AML-193 (cell line): ENCODE measurements at regions not wholly inside any gene's neighbourhood (a gene's known extent, or its start where the extent isn't known, plus 50 kb on each side); places are given as distances from the start of the nearest gene placed in this dataset.

ENCODE experiments used
- DNase-seq, 2 experiments: peaks; one replicate each; lab custom pipeline; 2025; lab: John Stamatoyannopoulos, UW

DNA sequence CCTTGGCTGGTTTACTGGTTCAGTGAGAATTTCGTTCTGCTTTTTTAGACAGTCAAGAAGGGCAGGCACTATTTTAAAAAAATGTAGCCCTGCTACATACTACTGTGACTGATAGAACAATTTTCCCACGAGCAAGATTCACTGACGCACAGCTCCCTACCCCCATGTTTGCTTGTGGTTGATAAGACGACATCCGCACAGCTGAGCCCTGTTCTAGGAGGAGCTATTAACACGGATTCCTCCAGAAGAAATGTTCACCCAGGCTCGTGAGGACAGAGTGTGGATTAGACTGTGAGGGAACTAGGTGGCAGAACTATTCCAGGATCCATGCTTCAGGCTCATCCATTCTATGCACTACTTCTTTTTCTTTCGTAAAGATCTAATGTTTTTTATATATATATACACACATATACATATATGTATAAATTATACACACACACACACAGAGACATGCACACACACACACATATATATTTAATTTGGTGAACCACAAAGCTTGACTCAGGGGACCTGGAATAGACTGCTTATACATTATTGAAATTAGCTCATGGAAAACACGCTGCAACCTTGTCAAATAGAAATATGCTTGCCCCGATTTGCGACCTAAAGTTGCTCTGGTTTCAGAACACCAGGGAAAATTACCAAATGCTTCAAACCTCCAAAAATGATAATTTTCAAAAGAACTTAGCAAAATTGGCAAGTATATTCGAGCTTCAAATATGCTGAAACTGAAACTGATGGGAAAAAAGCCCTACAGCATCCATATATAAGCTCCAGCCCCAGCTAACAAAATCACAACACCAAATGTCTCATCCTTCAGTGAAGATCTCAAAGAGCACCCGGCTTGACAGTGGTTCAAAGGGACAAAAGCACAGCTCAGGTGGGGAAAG, 370.4 kb downstream of the SOCS6 start:
- DNase-seq: no peak

DNA sequence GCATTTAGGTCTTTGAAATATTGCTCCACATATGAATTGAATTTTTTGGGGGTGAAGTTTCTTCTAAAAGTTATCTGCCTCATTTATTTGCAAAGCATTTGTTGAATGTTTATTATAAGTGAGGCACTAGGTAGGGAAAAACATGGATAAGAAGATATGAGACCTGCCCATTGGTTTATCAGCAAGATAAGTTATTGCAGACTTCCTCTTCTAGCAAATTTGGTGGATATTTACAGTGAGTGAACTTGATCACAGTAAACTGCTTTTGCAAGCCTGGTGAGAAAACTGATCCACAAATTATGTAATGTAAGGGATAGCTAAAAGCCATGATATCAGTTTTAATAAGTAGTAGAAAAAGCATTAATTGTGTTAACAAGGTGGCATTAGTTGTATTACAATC, 364.8 kb downstream of the SOCS6 start:
- no peak for DNase-seq

- DNase-seq: no peak
Measured at GRCh38 chr18:70650878-70651277, 362.0 kb downstream of the SOCS6 start.

GRCh38 chr18:70649683-70650082, 360.8 kb downstream of the SOCS6 start:
- no peak for DNase-seq

GRCh38 chr18:70645971-70646370, 357.1 kb downstream of the SOCS6 start:
- no peak for DNase-seq

DNA sequence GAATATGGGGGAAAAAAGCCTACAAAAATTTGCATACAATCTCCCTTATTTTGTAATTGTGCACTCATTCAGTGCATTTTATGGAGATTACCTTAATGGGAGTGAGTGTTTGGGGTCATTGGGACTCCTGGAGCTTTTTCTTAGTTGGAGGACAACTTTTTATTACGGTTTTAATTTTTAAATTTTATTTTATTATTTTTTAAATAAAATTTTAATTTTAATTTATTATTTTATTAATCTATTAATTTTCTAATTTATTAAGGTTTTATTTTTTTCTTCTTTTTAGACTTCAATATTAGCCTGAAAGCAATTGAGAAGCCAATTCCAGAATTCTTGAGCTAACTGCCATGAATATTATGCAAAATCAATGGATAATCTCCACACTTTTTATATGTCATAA, 355.0 kb downstream of the SOCS6 start:
- DNase-seq: no peak

DNA sequence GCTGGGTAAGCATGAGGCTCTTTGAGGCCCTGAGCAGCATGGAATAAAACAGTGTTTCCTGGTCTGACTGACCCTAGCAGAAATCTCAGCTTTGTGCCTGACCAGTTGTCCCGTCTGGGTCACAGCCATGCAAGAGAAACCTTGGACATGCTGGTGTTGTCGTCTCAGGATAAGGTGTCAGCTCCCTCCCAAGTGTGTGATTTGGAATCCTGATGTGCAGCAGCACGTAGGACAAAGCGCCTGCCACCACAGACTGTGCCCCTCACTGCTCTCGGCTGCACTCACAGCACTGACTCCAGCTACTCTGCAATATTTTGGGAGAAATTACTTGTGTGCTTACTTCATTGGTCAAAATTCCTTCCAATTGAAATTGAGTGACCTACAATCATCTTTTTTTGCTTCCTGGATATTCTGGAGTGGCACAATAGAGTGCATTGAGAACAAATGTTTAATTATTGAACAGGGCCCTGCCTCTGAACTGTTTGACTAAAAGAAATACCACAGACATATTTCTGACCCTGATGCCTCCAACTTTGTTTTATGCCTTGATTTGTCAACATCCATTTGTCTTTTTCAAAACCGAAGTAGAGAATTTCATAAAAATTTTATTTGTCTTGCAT, 352.4 kb downstream of the SOCS6 start:
- no peak for DNase-seq

- no peak for DNase-seq
Measured at GRCh38 chr18:70640336-70640887, 351.6 kb downstream of the SOCS6 start.

DNA sequence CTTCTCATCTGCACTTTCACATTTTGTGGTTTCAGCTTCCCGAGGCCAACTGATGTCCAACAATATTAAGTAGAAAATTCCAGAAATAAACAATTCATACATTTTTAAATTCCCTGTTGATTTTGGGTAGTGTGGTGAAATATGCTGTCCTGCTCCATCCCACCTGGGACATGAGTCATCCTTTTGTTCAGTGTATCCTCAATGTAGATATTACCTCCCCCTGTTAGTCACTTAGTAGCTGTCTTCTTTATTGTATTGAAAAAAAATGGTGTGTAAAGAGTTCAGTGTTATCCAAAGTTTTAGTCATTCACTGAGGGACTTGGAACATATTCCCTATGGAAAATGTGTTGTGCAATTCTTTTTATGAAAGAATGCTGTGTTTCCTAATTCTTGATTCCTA, 348.1 kb downstream of the SOCS6 start:
- DNase-seq: no peak

DNA sequence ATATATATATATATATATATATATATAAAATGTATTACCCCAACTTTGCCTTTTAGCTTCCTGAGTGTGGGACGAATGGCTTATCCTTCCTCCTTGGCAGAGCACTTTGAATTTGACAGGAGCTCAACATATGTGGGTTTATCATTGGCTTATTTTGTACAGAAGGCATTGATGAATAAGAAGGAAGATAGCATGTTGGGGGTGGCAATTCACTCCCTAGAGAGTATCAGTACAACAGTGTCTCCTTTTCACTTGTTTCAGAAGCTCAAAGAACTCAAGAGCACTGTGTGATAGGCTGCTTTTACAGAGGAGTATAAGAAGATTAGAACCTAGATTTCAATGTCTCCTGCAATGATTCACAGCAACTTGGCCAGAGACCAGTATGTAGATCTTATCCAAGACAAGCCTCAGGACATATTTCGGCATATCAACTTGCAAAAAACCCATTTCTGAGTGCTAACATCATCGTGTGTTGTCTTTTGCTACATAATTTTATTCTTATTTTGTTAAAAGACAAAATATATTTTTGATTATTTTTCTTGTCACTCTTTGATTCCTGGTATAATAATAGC, 345.8 kb downstream of the SOCS6 start:
- DNase-seq: no peak

GRCh38 chr18:70627182-70627802, 338.4 kb downstream of the SOCS6 start:
- no peak for DNase-seq

DNA sequence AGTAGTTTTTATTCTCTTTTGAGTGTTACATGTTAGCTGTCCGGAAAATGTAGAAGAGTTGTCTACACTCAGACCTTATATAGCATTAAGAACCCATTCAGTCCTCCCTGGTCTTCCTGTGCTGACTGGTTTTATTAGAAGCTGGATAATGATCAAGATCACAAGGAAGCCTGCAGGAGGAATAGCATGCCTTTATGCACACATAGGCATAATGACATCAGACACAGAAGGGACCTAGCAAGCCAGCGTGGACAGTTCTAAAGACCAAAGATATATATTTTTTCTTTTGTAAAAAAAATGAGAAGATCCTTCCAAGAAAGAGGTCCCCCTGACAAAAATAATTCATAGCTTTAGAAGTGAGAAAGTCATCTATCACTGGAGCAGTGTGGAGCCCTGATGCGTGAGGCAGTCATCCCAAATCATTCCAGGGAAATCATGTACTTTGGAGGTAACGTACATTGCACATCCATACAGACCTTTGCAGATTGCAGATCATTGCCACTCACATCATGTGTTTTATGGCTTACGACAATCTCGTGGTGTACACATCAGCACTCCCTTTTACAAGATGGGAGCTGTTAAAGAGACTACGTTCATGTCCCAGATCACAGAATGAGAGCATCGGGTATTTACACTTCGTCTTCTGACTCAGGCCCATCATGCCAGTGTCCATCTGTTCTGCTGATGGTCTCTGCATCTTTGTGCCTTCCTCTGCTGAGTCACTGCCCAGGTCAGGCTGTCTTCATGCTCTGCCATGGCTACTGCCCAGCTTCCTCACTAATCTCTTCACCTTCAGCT, 334.0 kb downstream of the SOCS6 start:
- no peak for DNase-seq

GRCh38 chr18:70621710-70622109, 332.9 kb downstream of the SOCS6 start:
- DNase-seq: peak; percentile 5 to 17

DNA sequence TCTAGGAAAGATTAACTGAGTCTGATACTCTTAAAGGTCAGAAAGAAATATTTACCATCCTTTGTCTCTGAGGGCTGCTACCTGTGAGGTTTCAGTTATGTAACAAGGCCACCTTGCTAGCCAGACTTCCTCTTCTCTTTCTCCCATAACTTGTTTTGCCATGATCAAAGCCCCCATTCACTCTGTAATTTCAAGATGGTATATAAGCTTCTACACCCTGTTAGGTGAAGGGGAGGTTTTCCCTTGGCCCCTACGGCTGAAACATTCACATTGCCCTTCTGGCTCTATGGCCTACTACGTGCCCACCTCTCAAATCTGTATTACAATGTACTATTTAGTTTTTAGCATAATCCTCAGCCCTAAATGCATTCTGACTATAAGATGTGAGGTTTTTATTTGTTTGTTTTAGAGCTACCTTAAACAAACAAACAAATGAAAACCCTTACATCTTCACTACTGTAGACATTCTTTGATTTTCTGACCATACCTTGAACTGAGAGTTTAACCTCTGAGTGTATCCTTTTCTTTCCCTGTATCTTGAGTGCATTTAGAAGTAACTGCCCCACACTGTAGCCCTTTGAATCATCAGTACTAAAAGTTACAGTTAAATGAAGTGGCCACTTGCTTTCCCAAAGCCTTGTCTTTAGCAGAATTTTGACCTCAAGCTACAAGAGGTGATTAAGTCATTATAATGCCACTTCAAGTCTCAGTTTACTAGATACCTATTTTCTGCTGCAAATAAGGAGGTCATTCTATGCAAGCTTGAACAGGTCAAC, 332.2 kb downstream of the SOCS6 start:
- DNase-seq: peak in 1 of 2 experiments; percentile 1

DNA sequence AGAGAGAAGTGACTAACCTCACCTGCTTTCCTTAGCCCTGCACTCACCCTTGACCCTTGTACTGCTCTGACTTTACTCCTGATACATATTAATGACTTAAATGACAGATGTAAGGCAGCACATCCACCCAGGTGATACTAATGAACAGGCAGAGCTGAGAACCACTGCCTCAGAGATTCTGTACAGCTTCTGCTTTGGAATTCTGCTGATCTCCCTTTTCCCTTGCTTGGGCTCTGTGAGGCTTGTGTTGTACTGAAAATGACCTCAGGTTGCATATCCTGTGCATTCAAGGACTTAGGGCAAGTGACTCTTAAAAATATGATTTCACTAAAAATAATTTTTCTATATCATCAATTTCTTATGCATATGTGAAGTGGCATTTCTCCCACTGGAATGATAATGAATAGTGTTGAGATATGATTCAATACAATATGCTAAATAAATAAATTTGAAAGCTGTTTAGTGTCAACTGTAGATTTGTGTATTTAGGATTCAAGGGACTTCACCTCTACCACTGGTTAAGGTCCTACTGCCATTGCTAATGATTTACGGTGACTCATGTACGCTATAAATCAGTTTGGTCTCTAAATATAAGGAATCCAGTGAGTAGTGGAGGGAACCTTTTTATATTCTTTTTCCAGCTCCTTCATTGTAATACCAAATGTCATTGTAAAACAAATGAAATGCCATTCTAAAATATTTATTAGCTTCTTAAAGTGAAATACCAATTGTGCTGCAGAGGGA, 328.3 kb downstream of the SOCS6 start:
- DNase-seq: no peak

DNA sequence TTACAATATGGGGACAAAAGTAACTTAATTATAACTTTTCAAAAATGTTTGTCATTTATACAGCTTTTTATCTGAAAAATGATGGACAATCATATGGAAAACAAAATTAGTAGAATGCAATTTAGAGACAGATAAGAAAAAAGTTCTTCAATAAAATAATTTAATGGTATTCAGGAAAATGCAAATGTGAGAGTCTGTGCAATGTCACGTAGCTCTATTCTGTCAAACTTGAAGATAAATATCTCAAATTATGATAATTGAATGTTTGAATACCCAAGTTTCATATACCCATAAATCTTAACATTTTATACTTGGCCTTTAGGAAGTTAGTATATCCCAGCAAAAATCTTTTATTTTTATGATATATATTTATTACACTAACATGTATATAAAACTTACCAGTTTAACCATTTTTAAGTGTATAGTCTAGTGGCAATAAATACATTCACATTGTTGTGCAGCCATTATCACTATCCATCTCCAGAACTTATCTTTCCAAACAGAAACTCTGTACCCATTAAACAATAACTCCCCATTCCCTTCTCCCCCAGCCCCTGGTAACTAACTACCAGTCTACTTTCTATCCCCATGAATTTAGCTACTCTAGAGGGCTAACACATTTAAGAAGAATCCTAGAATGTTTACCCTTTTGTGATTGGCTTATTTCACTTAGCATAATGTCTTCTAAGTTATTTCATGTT, 311.5 kb downstream of the SOCS6 start:
- DNase-seq: no peak

GRCh38 chr18:70598406-70598805, 309.6 kb downstream of the SOCS6 start:
- no peak for DNase-seq

- DNase-seq: no peak
Measured at GRCh38 chr18:70582981-70583380, 294.1 kb downstream of the SOCS6 start.

GRCh38 chr18:70578480-70578879, 289.6 kb downstream of the SOCS6 start:
- DNase-seq: no peak
